ENCODE measurements at regions not wholly inside any gene's neighbourhood (a gene's known extent, or its start where the extent isn't known, plus 50 kb on each side); places are given as distances from the start of the nearest gene placed in this dataset.

GRCh38 chr2:133862400-133862977 lies 294.2 kb upstream of the NCKAP5 start:
- Mint-ChIP-seq H3K27me3 (peaks cover 25% of the 10 kb centered on the region), H3K27ac (no peak overlapping the region), H3K4me3 (no peak overlapping the region), H3K9me3 (ENCODE audit: insufficient read depth) (peaks cover 5% of the 10 kb centered on the region), H3K4me1 (no peaks in the 10 kb centered on the region)
- no peak for DNase-seq
- no peak for ATAC-seq (ENCODE audit: low read depth)
- Histone ChIP-seq H3K4me1 (ENCODE audit: control insufficient read depth in 2 of 2, insufficient read depth in 2 of 2, low read length in 2 of 2) (no peaks in the 10 kb centered on the region), H2AFZ (ENCODE audit: insufficient read depth, low read depth, low read length, poor library complexity, severe bottlenecking) (no peak overlapping the region), H3K27ac (ENCODE audit: low read length in 2 of 2) (no peak overlapping the region), H3K9ac (ENCODE audit: low read length) (no peak overlapping the region), H3K27me3 (replicated peaks in 1 of 4; ENCODE audit: control extremely low read depth in 1 of 4, control insufficient read depth in 3 of 4, insufficient read depth in 4 of 4, low read length in 3 of 4) (peaks cover 0 to 14% (median 3%) of the 10 kb centered on the region in 4 experiments), H3K4me3 (ENCODE audit: control extremely low read depth in 1 of 5, extremely low read depth in 1 of 5, insufficient read depth in 1 of 5, low read depth in 2 of 5, low read length in 4 of 5) (no peak overlapping the region), H4K20me1 (ENCODE audit: control insufficient read depth, insufficient read depth, low read length, poor library complexity, severe bottlenecking) (no peaks in the 10 kb centered on the region), H3K4me2 (replicated peaks; ENCODE audit: low read depth, low read length, poor library complexity, severe bottlenecking) (no peak overlapping the region), H3K79me2 (ENCODE audit: control insufficient read depth, insufficient read depth, low read length) (no peaks in the 10 kb centered on the region), H3K9me3 (ENCODE audit: control extremely low read depth in 1 of 3, control insufficient read depth in 2 of 3, insufficient read depth in 1 of 3, low read length in 2 of 3) (no peaks in the 10 kb centered on the region), H3K36me3 (replicated peaks in 1 of 2; ENCODE audit: control extremely low read depth in 1 of 2, control insufficient read depth in 1 of 2, extremely low read depth in 1 of 2, insufficient read depth in 2 of 2, low read length in 1 of 2) (no peaks in the 10 kb centered on the region)
- intact Hi-C loops (cut with micrococcal nuclease) = no loop called here
- ChIA-PET CTCF (no interaction called here), POLR2A (no interaction called here)
- TF ChIP-seq CTCF (IDR thresholded peaks at IDR 0.05) (no peak), EZH2 (IDR thresholded peaks at IDR 0.05; ENCODE audit: borderline replicate concordance, insufficient read depth, low read depth, low read length, poor library complexity, severe bottlenecking) (no peak)
- WGBS (ENCODE audit: insufficient coverage) = 100% methylated on average over 4 of the region's 4 CpGs

- no peak overlapping the region for H2AFZ ChIP-seq (ENCODE audit: insufficient read depth, low read depth, low read length, poor library complexity, severe bottlenecking)
- Mint-ChIP-seq H3K4me1 (no peaks in the 10 kb centered on the region), H3K27me3 (peaks cover 27% of the 10 kb centered on the region), H3K9me3 (ENCODE audit: insufficient read depth) (no peaks in the 10 kb centered on the region), H3K27ac (no peak overlapping the region), H3K4me3 (no peak overlapping the region)
- TF ChIP-seq EZH2 (IDR thresholded peaks at IDR 0.05; ENCODE audit: borderline replicate concordance, insufficient read depth, low read depth, low read length, poor library complexity, severe bottlenecking) (no peak), CTCF (IDR thresholded peaks at IDR 0.05) (no peak)
- peaks cover 0 to 14% (median 6%) of the 10 kb centered on the region in 4 experiments for H3K27me3 ChIP-seq (replicated peaks in 1 of 4; ENCODE audit: control extremely low read depth in 1 of 4, control insufficient read depth in 3 of 4, insufficient read depth in 4 of 4, low read length in 3 of 4)
- no peaks in the 10 kb centered on the region for H3K36me3 ChIP-seq (replicated peaks in 1 of 2; ENCODE audit: control extremely low read depth in 1 of 2, control insufficient read depth in 1 of 2, extremely low read depth in 1 of 2, insufficient read depth in 2 of 2, low read length in 1 of 2)
- intact Hi-C loops (cut with micrococcal nuclease) = no loop called here
- H3K4me3 ChIP-seq (ENCODE audit: control extremely low read depth in 1 of 5, extremely low read depth in 1 of 5, insufficient read depth in 1 of 5, low read depth in 2 of 5, low read length in 4 of 5) = no peak overlapping the region
- H3K9me3 ChIP-seq (ENCODE audit: control extremely low read depth in 1 of 3, control insufficient read depth in 2 of 3, insufficient read depth in 1 of 3, low read length in 2 of 3) = no peaks in the 10 kb centered on the region
- H4K20me1 ChIP-seq (ENCODE audit: control insufficient read depth, insufficient read depth, low read length, poor library complexity, severe bottlenecking) = no peaks in the 10 kb centered on the region
- no peaks in the 10 kb centered on the region for H3K4me1 ChIP-seq (ENCODE audit: control insufficient read depth in 2 of 2, insufficient read depth in 2 of 2, low read length in 2 of 2)
- ATAC-seq (ENCODE audit: low read depth) (no peak), DNase-seq (no peak)
- no peak overlapping the region for H3K9ac ChIP-seq (ENCODE audit: low read length)
- ChIA-PET POLR2A (no interaction called here), CTCF (no interaction called here)
- no peak overlapping the region for H3K27ac ChIP-seq (ENCODE audit: low read length in 2 of 2)
- H3K4me2 ChIP-seq (replicated peaks; ENCODE audit: low read depth, low read length, poor library complexity, severe bottlenecking) = no peak overlapping the region
- WGBS (ENCODE audit: insufficient coverage) = 80% methylated on average over 4 of the region's 8 CpGs
- no peaks in the 10 kb centered on the region for H3K79me2 ChIP-seq (ENCODE audit: control insufficient read depth, insufficient read depth, low read length)
Measured at GRCh38 chr2:133863106-133863800, 295.0 kb upstream of the NCKAP5 start.
